DOHH2 (cell line): ENCODE measurements at regions not wholly inside any gene's neighbourhood (a gene's known extent, or its start where the extent isn't known, plus 50 kb on each side); places are given as distances from the start of the nearest gene placed in this dataset.

Source experiments
- H3F3A ChIP-seq: fragments of 200-600 bp; sonication (generic), shearing (Covaris generic); 2 replicates; pipeline ENCODE4 v1.6.0; 2016; ENCODE audit warnings: antibody characterized with exemption, mild to moderate bottlenecking; ENCODE audit not compliant: control insufficient read depth, insufficient read depth
- H3K27ac ChIP-seq: fragments of 200-600 bp; sonication (generic); 2 replicates; pipeline ENCODE4 v1.5.1; 2014; ENCODE audit warnings: low read depth, mild to moderate bottlenecking, low read length, moderate library complexity
- H3K27me3 ChIP-seq: fragments of 200-600 bp; sonication (generic); 2 replicates; pipeline ENCODE4 v1.6.1; 2014; ENCODE audit warnings: mild to moderate bottlenecking, low read length, mixed read lengths; ENCODE audit not compliant: control insufficient read depth
- H3K36me3 ChIP-seq: fragments of 200-600 bp; sonication (generic); 2 replicates; pipeline ENCODE4 v1.6.1; 2014; ENCODE audit warnings: mild to moderate bottlenecking, low read length, moderate library complexity, mixed read lengths; ENCODE audit not compliant: control insufficient read depth
- H3K4me1 ChIP-seq: fragments of 200-600 bp; sonication (generic); 2 replicates; pipeline ENCODE4 v1.6.1; 2014; ENCODE audit warnings: mild to moderate bottlenecking, low read length, mixed read lengths; ENCODE audit not compliant: control insufficient read depth
- H3K4me2 ChIP-seq: fragments of 200-600 bp; sonication (generic); 2 replicates; pipeline ENCODE4 v1.6.0; 2014; ENCODE audit warnings: mild to moderate bottlenecking, low read length, moderate library complexity
- H3K4me3 ChIP-seq: fragments of 200-600 bp; sonication (generic); 2 replicates; pipeline ENCODE4 v1.5.1; 2014; ENCODE audit warnings: mild to moderate bottlenecking, low read length, mixed read lengths
- H3K79me2 ChIP-seq: fragments of 200-600 bp; sonication (generic); 2 replicates; pipeline ENCODE4 v1.6.1; 2014; ENCODE audit warnings: mild to moderate bottlenecking, low read length, mixed read lengths; ENCODE audit not compliant: control insufficient read depth
- H3K9me2 ChIP-seq: fragments of 200-600 bp; sonication (generic); replicated peaks from 2 replicates; pipeline ENCODE4 v1.6.1; 2014; ENCODE audit warnings: mild to moderate bottlenecking, low read length, mixed read lengths; ENCODE audit not compliant: control insufficient read depth
- H3K9me3 ChIP-seq: fragments of 200-600 bp; sonication (generic); 2 replicates; pipeline ENCODE4 v1.6.1; 2014; ENCODE audit warnings: antibody characterized with exemption, low read length, mixed read lengths; ENCODE audit not compliant: control insufficient read depth, insufficient read depth
- H4K20me1 ChIP-seq: fragments of 200-600 bp; sonication (generic); 2 replicates; pipeline ENCODE4 v1.6.0; 2014; ENCODE audit warnings: low read depth, mild to moderate bottlenecking, antibody characterized with exemption, low read length, moderate library complexity; ENCODE audit not compliant: control insufficient read depth, insufficient read depth
- CTCF ChIP-seq: fragments of 200-600 bp; sonication (generic); IDR thresholded peaks from one replicate; pipeline ENCODE4 v1.5.1; 2014; ENCODE audit warnings: antibody characterized with exemption, mild to moderate bottlenecking, low read depth, low read length; ENCODE audit not compliant: poor library complexity, severe bottlenecking
- EZH2phosphoT487 ChIP-seq: fragments of 200-600 bp; sonication (generic); IDR thresholded peaks from 2 replicates; pipeline ENCODE4 v1.6.1; 2017; ENCODE audit warnings: borderline replicate concordance, mild to moderate bottlenecking, antibody characterized with exemption, low read length, moderate library complexity, mixed read lengths

- H3K9me3 ChIP-seq: no peaks in the 10 kb centered on the region
- no peak overlapping the region for H3K27ac ChIP-seq
- TF ChIP-seq CTCF: no peak
- TF ChIP-seq EZH2phosphoT487: no peak
- no peaks in the 10 kb centered on the region for H3K27me3 ChIP-seq
- H4K20me1 ChIP-seq: no peaks in the 10 kb centered on the region
- H3K4me1 ChIP-seq: no peaks in the 10 kb centered on the region
- no peak overlapping the region for H3K4me2 ChIP-seq
- H3K4me3 ChIP-seq: no peak overlapping the region
- no peaks in the 10 kb centered on the region for H3K79me2 ChIP-seq
- H3K36me3 ChIP-seq: no peaks in the 10 kb centered on the region
- no peaks in the 10 kb centered on the region for H3K9me2 ChIP-seq
- H3F3A ChIP-seq: no peaks in the 10 kb centered on the region
Observed at GRCh38 chr2:58842501-58843155, 601.5 kb upstream of the FANCL start.

GRCh38 chr2:58834404-58834803, 593.3 kb upstream of the FANCL start:
- H3F3A ChIP-seq: no peaks in the 10 kb centered on the region
- no peaks in the 10 kb centered on the region for H3K36me3 ChIP-seq
- no peaks in the 10 kb centered on the region for H3K9me3 ChIP-seq
- H3K79me2 ChIP-seq: no peaks in the 10 kb centered on the region
- TF ChIP-seq CTCF: no peak
- no peak for TF ChIP-seq EZH2phosphoT487
- H3K4me3 ChIP-seq: no peak overlapping the region
- no peaks in the 10 kb centered on the region for H3K27me3 ChIP-seq
- H3K4me2 ChIP-seq: no peak overlapping the region
- H3K27ac ChIP-seq: no peak overlapping the region
- H3K4me1 ChIP-seq: no peaks in the 10 kb centered on the region
- no peaks in the 10 kb centered on the region for H4K20me1 ChIP-seq
- no peaks in the 10 kb centered on the region for H3K9me2 ChIP-seq

- Histone ChIP-seq H3K4me3 (no peak overlapping the region), H3K27me3 (no peaks in the 10 kb centered on the region), H3K36me3 (no peaks in the 10 kb centered on the region), H3K4me2 (no peak overlapping the region), H3K4me1 (no peaks in the 10 kb centered on the region), H4K20me1 (no peaks in the 10 kb centered on the region), H3K79me2 (no peaks in the 10 kb centered on the region), H3K27ac (no peak overlapping the region), H3K9me3 (no peaks in the 10 kb centered on the region), H3F3A (no peaks in the 10 kb centered on the region), H3K9me2 (no peaks in the 10 kb centered on the region)
- TF ChIP-seq EZH2phosphoT487: no peak
- TF ChIP-seq CTCF: no peak
Observed at GRCh38 chr2:58826795-58827194, 585.7 kb upstream of the FANCL start.
